DMS79 treated with DMSO at 0.1 percent for 48 hours (cell line): ENCODE measurements at regions not wholly inside any gene's neighbourhood (a gene's known extent, or its start where the extent isn't known, plus 50 kb on each side); places are given as distances from the start of the nearest gene placed in this dataset.

Experiments
- DNase-seq: peaks from one replicate; lab custom pipeline; 2025; lab: John Stamatoyannopoulos, UW

DNA sequence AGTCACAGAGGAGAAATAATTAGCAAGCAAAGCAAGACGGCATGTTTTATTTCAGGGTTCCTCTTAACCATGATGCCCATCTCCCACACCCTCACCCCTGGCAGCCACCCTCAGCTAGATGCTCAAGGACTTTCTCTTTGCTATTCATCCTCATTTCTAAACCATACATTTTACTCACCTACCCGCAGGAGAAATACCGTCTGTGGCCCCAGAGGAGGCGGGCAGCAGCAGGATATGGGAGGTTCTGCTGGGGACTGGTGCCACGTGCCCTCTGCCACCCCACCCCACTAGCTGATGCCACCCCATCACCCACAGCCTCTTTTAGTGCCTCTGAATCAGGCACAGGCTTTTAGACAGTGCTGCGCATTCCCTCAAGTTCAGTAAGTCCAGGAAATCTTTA lies 168.7 kb upstream of the ITGB1 start:
- no peak for DNase-seq

DNA sequence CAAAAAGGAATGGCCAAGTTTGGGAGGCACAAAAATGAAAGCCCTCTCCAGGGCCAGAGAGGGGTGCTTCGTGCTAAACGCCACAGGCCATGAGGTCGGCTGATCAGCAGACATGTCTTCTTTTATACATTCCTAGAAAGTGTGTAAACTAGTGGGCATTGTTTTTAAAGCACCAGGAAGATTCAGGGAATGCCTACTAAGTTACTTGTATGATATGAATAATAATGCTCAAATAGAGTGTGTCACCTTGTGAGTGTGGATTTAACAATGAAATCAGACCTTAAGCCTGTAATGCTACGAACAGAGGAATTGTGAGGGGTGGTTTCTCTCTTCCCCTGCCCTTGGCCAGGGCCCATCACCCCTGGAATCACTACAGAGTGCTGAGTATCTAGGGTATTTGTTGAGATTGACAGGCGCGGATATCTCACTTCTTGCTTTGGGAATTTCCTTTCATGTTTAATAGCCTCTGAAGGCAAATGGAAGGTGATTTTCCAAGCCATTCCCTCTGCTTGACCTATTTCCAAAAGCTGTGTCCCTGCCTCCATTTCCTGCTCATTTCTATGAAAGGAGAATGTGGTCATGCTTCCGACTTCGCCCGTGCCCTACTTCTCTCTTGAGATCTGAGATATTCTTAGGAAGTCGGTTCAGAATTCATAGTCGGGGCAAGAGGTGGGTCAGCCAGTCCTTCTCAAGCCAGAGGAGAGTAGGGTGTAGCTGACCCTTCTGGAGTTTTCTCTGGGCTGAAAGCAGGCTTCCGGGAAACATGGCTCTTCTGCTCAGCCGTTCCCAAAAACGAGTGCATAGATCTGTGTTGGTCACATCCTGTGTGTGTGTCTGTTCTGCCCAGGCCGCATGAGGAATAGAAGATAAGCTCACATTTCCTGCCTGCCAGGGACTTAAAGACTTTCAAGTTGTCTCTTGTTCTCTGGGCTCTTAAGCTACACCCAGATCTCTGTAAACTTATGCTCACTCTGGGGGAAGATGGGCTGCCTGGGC lies 167.8 kb upstream of the ITGB1 start:
- no peak for DNase-seq

DNA sequence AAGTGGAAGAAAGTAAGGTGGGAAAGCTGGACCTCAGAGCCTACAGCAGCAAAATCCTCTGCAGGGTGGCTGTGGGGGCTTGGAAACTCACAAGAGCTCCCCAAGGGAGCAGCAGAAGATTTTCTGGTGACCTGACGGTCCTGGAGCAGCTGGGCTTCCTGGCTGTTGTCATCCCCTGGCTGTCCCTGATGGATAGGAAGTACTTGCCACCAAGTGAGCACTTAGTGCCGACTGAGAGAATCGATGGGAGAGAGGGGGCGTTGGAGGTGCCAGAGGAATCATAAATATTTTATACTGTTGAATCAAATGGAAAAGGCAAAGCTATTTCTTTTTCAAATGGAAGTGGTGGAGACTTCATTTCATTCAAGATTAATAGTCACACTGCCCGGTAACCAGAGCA lies 167.1 kb upstream of the ITGB1 start:
- no peak for DNase-seq

DNA sequence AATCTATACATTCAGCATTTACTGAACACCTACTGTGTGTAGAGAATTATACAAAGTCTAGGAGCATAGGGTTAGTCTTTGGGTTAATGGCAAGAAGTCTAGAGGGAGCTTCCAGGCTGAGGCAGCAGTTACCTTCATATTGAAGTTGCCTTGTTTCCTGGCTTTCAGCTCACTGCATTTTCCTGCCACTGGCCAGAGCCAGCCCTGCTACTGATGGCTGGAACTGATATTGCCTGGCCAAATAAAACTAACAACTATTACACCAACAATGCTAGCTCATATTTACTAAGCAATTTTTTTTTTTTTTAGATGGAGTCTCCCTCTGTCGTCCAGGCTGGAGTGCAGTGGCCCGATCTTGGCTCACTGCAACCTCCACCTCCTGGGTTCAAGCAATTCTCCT lies 165.7 kb upstream of the ITGB1 start:
- DNase-seq, result no peak

DNA sequence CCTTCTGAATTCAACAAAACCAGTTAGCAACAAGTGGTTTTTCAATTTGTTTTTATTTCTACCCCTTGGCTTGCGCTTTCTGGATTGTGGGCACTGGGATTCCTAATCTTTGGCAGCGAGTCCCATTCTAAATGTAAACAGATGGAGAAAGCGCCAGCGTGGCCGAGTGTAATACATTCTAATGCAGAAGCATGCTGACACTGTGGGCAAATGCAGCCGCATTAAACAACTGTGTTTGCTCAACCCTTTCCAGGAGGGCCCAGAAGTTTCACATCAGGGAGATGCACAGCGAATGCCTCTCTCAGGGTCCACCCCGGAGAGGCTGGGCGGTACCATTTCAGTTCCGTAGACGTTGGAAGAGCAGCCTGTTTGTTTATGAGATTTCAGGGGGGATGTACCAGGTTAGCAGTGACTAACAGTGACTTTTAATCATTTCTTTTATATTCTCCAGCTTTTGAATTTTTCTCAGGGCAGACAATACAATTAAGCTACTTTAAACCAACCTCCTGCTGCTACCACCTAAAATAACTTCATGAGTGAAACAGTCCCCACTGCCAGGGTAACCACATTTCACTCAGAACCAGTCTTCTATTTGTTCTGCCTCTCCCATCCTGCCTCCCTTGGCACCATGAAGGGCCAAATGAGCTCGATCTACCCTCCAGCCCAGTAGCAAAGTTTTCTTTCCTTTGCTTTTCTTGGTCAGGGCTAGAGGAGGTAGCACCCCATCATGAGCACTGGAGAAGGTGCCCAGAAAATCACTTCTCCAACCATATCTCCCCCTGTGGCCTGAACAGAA lies 164.2 kb upstream of the ITGB1 start:
- DNase-seq, result no peak

DNA sequence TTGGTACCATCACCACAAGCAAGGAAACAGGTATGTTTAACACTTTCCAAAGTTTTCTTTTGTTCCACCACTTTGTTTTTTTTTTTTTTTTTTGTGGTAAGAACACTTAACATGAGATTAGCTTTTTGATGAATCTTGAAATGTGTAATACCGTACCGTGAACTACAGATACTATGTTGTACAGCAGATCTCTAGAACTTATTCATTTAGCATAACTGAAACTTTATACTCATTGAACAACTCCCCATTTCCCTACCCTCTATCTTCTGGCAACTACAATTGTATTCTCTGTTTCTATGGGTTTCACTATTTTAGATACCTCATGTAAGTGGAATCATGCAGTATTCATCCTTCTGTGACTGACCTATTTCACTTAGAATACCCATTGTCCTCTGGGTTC lies 162.7 kb upstream of the ITGB1 start:
- DNase-seq, result no peak

DNA sequence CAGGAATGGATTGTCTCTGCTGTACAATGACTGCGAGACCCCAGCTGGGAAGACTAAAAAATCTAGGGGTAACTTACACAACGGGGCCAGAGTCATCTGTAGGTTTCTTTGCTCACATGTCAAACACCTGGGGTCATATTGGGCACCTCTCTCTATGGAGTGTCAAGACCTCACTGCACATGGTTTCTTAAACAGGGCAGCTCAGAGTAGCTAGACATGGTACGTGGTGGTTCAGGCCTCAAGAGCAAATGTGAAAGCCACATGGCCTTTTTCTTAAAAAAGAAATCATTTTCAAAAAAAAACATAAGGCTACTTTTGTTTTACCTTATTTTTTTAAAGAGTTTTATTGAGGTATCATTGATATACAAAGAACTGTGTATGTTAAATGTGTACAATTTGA lies 162.2 kb upstream of the ITGB1 start:
- no peak for DNase-seq

DNA sequence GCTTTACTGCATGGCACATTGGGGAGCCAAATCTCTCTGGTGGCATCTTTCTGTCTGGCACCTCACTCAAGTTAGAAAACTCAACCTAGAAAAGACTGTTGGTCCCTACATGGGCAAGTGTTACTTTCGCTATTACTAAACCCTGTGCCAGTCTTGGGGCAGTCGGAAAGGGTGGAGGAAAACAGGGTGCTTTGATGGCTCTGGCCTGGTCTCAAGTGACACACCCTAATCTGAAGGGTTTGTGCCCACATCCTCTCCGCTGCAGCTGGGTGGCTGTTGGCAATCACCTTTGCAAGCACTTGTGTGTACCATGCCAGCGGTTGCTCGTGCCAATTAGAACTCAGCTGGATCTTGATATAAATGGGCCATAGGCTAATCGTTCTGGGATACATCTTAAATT lies 159.8 kb upstream of the ITGB1 start:
- DNase-seq, result no peak

DNA sequence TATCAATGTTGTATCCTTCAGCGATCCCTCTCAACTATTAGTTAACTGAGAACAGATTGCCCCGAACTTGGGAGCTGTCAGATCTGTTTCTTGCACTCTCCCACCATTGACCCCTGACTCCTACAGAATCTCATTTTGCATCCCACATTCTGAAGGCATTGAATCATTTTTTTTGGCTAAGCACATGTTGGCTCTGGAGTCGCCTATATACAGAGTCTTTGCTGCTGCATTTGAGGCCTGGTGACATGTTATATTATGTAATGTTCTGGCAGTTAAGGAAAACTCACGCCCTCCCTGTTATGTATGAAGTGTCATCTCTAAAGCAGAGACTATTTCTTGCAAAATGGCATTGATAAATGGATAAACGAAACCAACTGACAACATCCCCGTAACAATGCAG lies 159.2 kb upstream of the ITGB1 start:
- DNase-seq, result no peak

DNA sequence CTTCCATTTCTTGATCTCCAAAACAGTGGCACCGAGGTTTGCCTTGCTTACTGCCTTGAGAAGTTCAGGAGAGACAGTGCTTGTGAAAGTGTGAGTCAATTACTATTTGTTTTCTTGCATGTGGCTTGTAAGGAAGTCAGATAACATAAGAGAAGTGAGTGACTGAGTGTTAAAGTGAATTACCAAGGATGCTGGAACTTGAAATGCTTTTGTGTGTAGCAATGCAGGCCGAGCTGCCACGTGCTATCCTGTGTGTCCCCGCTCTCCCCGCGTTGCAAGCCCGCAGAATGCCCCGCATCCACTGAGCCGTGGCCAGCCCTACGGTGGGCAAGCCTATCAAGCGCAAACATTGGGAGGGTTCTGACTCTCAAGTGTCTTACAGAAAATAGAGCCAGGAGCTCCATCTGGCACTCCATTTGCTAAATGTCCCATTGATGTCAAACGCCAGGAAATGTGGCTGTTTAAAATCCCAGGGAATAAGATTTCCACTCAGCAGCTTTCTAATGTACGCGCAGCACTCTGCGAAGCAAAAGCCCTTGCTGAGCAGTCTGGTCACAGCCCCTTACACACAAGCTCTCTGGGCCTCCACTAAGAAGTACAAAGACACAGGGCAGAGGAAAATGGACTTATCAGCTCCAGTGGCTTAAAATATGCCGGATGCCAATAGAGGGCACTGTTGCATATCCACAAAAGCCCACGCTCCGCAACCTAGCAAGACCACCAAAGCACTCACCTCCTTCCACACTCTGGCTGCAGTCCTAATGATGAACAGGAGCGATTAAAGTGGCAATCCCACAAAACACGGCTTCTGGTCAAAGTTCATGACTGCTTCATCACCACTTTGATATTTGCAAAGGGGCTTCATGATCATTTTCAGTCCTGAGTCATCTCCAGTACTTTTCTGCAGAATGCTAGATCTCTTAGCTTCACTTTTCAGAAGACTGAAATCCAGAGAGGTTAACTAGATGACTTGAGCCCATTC lies 158.0 kb upstream of the ITGB1 start:
- DNase-seq, result peak; percentile 12

DNA sequence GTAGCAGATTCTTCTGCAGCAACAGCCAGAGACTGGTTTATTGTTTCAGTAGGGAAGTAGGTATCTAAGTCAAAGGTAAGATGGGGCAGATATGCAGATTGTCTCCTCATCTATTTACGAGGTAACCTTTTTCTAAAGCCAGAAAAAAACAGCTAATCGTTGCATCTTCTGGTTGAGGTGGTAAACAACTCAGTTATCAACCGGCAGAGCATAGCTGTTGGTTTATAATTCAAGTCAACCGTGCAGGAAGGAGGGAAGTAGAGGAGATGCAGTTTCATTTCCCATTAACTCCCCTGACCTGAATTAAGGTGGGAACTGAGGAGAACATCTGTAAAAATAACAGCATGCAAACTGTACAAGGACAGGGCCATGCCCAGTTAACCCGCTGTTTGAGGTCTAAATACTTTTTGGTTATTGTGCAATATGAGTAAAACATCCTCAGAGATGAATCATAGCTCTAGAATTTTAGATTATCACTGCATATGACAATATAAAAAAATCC lies 156.5 kb upstream of the ITGB1 start:
- DNase-seq, result no peak

DNA sequence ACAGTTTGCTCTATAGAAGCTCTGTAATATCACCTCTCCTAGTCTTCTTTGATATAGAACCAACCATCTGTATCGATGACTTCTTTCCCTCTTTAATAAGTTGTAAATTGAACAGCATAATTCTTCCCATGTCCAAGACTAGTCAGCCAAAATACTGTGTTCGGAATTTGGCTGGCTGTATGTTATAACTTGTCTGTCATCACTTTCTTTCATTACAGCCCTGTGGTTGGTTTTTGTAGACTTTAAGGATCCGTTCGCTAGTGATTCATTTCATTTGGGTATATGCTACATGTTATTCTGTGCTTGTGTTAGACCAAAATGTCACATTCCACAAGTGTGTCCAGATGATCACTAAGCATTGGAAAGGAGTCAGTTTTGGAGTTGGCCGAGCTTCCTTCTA lies 155.4 kb upstream of the ITGB1 start:
- no peak for DNase-seq

DNA sequence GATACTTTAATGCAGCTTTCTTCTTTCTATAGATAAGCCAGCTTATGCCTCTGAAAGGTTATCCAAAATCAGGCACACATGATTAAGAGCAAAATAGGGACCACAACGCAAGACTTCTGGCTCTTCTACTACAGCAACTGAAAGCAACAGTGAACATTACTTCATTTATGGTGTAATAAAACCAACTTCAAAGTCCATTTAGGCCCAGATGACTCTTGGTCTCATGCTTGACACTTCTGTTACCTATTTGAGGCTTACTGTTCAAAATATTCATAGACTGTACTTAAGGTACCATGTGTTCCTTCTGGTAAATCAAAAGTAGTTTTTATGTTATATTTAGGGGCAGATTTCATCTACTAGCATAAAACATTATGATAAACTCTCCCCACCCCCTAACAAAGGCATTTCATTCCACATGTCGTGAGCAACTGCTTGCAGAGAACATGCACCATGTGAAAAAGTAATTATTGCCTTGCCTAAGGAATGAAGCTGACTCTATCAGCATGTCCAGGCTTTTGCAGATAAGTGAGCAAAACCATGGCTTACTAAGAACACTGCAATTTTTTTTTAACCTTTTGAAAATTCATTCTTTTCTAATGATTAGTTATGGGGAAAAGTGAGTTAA lies 154.9 kb upstream of the ITGB1 start:
- DNase-seq, result no peak

DNA sequence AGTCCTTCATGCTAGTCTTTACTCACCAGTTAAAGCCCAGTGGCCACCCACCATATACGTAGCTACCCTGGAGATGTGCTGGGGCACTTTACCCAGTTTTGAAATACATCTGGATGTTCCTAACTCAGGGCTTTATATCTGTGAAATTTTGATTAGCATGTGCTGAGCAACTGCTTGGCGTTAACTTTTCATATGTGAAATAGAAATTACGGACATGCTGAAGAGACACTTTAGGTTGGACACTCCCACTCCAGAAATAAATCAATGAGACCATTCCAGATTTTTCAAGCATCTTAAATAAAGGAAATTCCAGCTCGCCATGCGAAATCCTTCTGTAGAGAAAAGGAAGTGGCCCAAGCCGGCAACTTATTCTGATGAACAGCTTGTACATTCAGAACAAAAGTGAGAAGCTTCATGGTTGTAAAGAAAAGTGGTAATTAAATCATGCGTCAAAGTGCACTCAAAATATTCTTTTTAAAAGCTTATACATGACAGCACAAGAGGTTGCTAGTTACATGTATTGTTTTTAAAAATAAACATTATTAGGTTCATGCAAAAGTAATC lies 153.5 kb upstream of the ITGB1 start:
- no peak for DNase-seq

DNA sequence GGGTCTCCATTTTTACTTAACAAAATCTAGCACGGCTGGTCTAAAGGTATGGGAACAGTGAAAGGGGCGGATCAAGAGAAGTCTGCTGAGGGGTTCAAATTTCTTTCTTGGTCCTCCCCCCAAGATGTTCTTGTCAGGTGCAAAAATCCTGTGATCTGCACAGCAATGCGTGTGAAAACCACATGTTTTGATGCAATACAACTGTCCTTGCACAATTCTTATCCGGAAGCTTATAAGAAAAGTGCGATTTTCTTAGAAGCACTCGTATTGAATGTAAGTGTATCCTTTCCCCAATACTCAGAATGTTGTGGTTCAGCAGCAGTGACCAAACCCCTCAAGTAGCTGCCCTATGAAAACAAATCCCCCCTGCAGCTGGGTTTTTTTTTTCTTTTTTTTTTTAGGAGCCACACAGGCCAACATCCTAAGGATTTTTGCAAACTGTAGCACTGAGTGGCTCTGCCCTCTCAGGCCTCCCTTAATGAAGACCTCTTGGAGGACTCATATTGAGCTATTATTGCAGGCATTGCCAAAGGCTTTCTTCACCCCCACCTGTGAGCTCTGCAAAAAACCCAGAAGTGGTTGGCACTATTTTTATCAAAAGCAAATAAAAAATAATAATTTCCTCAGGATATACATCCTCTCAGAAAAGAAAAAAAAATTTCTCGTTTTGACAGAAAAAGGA lies 151.9 kb upstream of the ITGB1 start:
- DNase-seq, result no peak

DNA sequence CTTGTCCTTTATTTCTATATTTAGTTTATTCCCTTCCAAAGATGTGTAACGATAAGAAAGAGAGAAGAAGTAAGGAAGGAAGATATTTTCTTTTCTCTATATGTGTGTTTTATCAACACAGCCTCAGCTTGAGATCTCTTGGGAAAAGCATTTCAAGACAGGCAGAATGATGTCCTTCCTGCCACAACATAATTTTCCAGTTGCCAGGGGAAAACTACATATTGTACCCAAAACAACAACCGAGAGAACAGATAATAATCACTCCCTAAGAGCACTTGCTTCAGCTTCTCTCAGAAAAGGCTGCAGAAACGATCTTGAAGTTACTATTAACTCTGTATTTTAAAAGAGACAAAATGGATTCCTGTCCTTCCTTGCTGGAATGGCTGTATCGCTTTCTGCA lies 151.4 kb upstream of the ITGB1 start:
- no peak for DNase-seq

DNA sequence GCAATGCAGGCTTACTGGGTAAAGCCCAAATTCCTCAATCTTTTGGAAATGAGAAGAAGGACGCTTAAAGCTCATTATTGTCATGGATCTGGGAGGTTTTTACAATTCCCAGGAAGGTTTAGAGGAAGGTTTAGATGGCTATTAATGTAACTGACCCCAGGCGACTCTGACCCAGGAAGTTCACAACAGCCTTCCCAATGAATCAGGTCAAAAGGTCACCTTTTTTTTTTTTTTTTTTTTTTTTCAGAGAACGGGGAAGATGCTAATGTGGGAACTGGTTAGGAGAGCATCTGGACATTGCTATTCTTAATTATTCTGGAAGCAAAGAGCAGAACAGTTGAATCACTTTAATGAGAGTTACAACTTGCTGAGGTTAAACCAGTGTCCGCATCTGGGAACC lies 149.9 kb upstream of the ITGB1 start:
- DNase-seq, result no peak

DNA sequence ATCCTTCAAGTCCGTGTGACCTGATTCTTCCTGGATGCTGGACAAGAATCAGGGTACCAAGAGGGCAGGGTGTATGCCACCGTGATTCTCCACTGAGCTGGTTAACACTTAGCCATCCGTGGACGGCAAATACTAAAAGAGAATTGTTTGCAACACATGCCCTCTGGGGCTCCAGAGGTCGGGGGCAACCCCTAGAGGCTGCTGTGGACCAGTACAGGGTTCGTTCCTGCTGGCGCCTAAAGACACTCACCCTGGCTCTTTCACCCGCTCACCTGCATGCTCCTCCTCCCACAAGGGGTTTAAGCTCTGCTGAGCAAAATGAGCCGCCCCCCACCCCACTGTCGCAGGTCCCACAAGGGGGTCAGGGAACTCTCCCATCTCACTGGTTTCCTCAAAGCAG lies 148.7 kb upstream of the ITGB1 start:
- no peak for DNase-seq

DNA sequence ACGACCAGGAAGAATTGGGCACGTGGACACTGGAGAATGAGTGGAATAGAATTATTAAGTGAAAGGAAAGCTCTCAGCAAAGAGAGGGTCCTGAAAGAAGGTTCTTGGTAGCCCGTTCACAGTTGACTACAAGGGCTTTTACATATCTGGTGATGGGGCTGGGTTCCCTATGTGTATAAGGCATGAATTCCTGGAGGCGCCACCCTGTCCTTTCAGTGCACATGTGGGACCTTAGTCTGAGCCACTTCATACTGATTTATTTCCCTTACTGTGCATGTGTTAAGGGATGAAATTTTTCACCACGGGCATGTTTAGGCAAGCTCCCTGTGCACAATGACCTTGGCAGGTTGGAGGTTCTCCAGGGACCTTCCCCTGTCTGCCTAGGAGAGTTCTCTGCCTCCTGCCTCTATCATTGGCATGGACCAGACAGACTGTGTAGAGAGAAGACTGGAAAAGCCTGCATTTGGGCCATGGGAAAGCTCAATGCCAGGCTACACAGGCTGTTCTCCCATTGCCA lies 145.9 kb upstream of the ITGB1 start:
- DNase-seq, result no peak

DNA sequence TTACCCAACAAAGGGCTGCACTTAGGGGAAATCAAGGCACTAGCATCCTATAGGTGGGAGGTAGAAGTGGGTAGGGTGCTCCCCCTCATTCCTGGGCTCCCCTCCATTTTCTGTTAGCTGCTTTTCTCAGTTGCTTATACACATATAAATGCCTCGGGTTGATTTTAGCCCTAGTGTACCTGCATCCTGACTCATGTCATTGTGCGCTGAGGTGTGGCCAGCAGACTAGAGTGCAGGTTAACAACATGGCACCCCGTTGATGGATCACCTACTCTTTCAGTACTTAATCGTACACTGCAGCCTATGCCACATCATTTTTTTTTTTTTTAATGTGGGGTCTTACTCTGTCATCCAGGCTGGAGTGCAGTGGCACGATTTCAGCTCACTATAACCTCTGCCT lies 144.0 kb upstream of the ITGB1 start:
- DNase-seq, result no peak
